Activated CD4-positive, alpha-beta memory T cell treated with anti-CD3 and anti-CD28 coated beads, Interleukin-2, amount 10 ng/mL, durations not matched to agents 7 days and 5 days (primary cell): ENCODE measurements at regions not wholly inside any gene's neighbourhood (a gene's known extent, or its start where the extent isn't known, plus 50 kb on each side); places are given as distances from the start of the nearest gene placed in this dataset.

Source experiments
- CTCF ChIA-PET: fragments of 350-600 bp; sonication (Branson Sonifier 250); formaldehyde crosslinking; loops from one replicate; lab custom pipeline; 2021; ENCODE audit warnings: antibody characterized with exemption, inconsistent platforms; lab: Charles Lee
- POLR2A ChIA-PET: fragments of 350-600 bp; sonication (Branson Sonifier 250); formaldehyde crosslinking; loops from one replicate; lab custom pipeline; 2021; ENCODE audit warnings: antibody characterized with exemption; lab: Charles Lee
- DNase-seq: peaks from one replicate; pipeline ENCODE4 v3.0.0-alpha.2; 2020
- H3K27ac Mint-ChIP-seq: one replicate; pipeline ENCODE4 v1.8.0; 2021; ENCODE audit warnings: mild to moderate bottlenecking, mixed read lengths
- H3K27me3 Mint-ChIP-seq: one replicate; pipeline ENCODE4 v1.8.0; 2021; ENCODE audit warnings: mixed read lengths
- H3K36me3 Mint-ChIP-seq: one replicate; pipeline ENCODE4 v1.8.0; 2021; ENCODE audit warnings: low read depth, mixed read lengths
- H3K4me1 Mint-ChIP-seq: one replicate; pipeline ENCODE4 v1.8.0; 2021; ENCODE audit warnings: mixed read lengths
- H3K4me3 Mint-ChIP-seq: one replicate; pipeline ENCODE4 v1.8.0; 2021; ENCODE audit warnings: mild to moderate bottlenecking, mixed read lengths
- H3K9me3 Mint-ChIP-seq: one replicate; pipeline ENCODE4 v1.8.0; 2021; ENCODE audit warnings: mixed read lengths

DNA sequence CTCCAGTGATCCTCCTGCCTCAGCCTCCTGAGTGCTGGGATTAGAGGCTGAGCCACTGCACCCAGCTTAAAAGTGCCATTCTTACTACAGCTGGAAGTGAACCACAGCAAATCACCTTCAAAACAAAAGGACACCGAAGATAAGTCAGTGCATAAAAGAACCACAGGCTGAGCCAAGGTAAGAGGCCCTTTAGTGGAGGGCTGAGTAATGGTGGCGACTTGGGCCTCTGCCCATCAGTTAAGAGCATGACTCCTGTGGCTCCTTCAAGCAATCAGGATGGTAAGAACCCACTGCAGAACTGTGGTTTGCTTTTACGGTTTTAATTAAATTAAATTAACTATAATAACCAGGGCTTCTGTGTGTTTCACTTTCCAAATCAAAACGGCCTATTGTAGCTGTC is 75.1 kb downstream of the CTAGE1 start:
- Mint-ChIP-seq H3K27ac (no peak overlapping the region), H3K9me3 (no peaks in the 10 kb centered on the region), H3K36me3 (no peaks in the 10 kb centered on the region), H3K4me3 (no peak overlapping the region), H3K4me1 (peaks cover 30% of the 10 kb centered on the region), H3K27me3 (peaks cover 14% of the 10 kb centered on the region)
- ChIA-PET CTCF (no interaction called here), POLR2A (no interaction called here)
- DNase-seq, result no peak

DNA sequence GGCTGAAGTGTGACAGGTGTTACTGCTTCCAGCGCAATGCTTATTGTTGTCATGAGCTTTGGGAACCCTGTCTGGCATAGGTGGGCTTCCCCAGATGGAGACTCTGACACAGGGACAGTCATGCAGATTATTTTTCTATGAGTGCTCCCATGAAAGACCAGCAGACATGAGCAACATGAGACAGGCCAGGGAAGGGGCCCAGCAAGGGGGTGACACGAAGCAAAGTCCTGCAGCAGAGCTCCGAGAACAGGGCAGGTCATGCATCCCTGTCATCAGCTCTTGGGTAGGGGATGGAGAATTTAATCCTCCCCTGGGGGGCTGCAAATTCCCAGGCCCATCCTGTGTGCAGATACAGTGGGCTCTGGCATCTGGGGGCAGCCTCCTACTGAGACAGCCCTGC is 77.4 kb downstream of the CTAGE1 start:
- ChIA-PET POLR2A (no interaction called here), CTCF (no interaction called here)
- H3K9me3 Mint-ChIP-seq, result no peaks in the 10 kb centered on the region
- H3K4me3 Mint-ChIP-seq, result no peak overlapping the region
- peaks cover 14% of the 10 kb centered on the region for H3K4me1 Mint-ChIP-seq
- no peaks in the 10 kb centered on the region for H3K27me3 Mint-ChIP-seq
- no peak overlapping the region for H3K27ac Mint-ChIP-seq
- no peaks in the 10 kb centered on the region for H3K36me3 Mint-ChIP-seq
- DNase-seq, result no peak

GRCh38 chr18:22339913-22340312 is 77.8 kb downstream of the CTAGE1 start:
- POLR2A ChIA-PET, result no interaction called here
- H3K36me3 Mint-ChIP-seq, result no peaks in the 10 kb centered on the region
- DNase-seq, result no peak
- H3K27ac Mint-ChIP-seq, result no peak overlapping the region
- CTCF ChIA-PET, result no interaction called here
- H3K27me3 Mint-ChIP-seq, result no peaks in the 10 kb centered on the region
- H3K4me1 Mint-ChIP-seq, result peaks cover 12% of the 10 kb centered on the region
- H3K4me3 Mint-ChIP-seq, result no peak overlapping the region
- no peaks in the 10 kb centered on the region for H3K9me3 Mint-ChIP-seq

- Mint-ChIP-seq H3K27me3 (no peaks in the 10 kb centered on the region), H3K9me3 (no peaks in the 10 kb centered on the region), H3K4me3 (no peak overlapping the region), H3K36me3 (no peaks in the 10 kb centered on the region), H3K27ac (no peak overlapping the region), H3K4me1 (peaks cover 6% of the 10 kb centered on the region)
- CTCF ChIA-PET, result no interaction called here
- POLR2A ChIA-PET, result no interaction called here
- no peak for DNase-seq
Measured at GRCh38 chr18:22337833-22338232, 79.9 kb downstream of the CTAGE1 start.

GRCh38 chr18:22337306-22337705 is 80.4 kb downstream of the CTAGE1 start:
- H3K4me1 Mint-ChIP-seq, result peaks cover 5% of the 10 kb centered on the region
- H3K27me3 Mint-ChIP-seq, result no peaks in the 10 kb centered on the region
- CTCF ChIA-PET, result no interaction called here
- H3K27ac Mint-ChIP-seq, result no peak overlapping the region
- POLR2A ChIA-PET, result no interaction called here
- H3K4me3 Mint-ChIP-seq, result no peak overlapping the region
- H3K9me3 Mint-ChIP-seq, result no peaks in the 10 kb centered on the region
- no peaks in the 10 kb centered on the region for H3K36me3 Mint-ChIP-seq
- DNase-seq, result no peak

GRCh38 chr18:22336406-22336805 is 81.3 kb downstream of the CTAGE1 start:
- Mint-ChIP-seq H3K9me3 (no peaks in the 10 kb centered on the region), H3K4me1 (peaks cover 5% of the 10 kb centered on the region), H3K27me3 (no peaks in the 10 kb centered on the region), H3K4me3 (no peak overlapping the region), H3K27ac (no peak overlapping the region), H3K36me3 (no peaks in the 10 kb centered on the region)
- POLR2A ChIA-PET, result no interaction called here
- no peak for DNase-seq
- CTCF ChIA-PET, result no interaction called here

DNA sequence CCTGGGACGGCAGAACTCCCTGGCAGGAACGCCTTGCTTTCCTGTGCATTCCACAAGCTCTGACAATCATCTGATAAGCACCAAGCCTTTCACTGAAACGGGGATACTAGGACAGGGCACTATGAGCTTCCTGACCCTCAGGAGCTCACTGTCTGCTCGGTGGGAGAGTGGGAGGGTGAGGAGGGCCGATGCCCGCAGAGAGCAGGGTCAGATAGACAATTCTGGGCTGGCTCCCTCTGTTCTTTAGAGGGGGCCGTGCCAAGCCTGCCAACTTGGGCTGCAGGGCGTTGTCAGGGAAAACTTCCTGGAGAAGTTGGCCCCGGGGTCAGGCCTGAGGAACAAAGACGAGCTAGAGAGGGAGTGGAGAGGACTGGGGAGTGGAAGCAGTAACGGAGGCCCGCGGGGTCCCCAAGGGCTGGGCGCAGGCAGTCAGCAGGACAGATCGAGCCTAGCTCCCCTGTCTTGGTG is 82.0 kb downstream of the CTAGE1 start:
- Mint-ChIP-seq H3K4me3 (no peak overlapping the region), H3K27ac (no peak overlapping the region), H3K9me3 (no peaks in the 10 kb centered on the region), H3K27me3 (no peaks in the 10 kb centered on the region), H3K36me3 (no peaks in the 10 kb centered on the region), H3K4me1 (peaks cover 5% of the 10 kb centered on the region)
- no peak for DNase-seq
- CTCF ChIA-PET, result no interaction called here
- POLR2A ChIA-PET, result no interaction called here

- H3K4me3 Mint-ChIP-seq, result no peak overlapping the region
- H3K27ac Mint-ChIP-seq, result no peak overlapping the region
- DNase-seq, result no peak
- peaks cover 5% of the 10 kb centered on the region for H3K4me1 Mint-ChIP-seq
- H3K9me3 Mint-ChIP-seq, result no peaks in the 10 kb centered on the region
- CTCF ChIA-PET, result interaction anchor here (0.6 kb wide), 1 partner anchor 1027 kb away, joined by 5 read pairs; no protein-coding TSS in a partner anchor
- POLR2A ChIA-PET, result no interaction called here
- no peaks in the 10 kb centered on the region for H3K27me3 Mint-ChIP-seq
- H3K36me3 Mint-ChIP-seq, result no peaks in the 10 kb centered on the region
Measured at GRCh38 chr18:22334567-22334966, 83.1 kb downstream of the CTAGE1 start.

GRCh38 chr18:22332590-22332989 is 85.1 kb downstream of the CTAGE1 start:
- CTCF ChIA-PET, result no interaction called here
- Mint-ChIP-seq H3K27ac (no peak overlapping the region), H3K9me3 (no peaks in the 10 kb centered on the region), H3K27me3 (no peaks in the 10 kb centered on the region), H3K4me3 (no peak overlapping the region), H3K36me3 (no peaks in the 10 kb centered on the region), H3K4me1 (peaks cover under 1% of the 10 kb centered on the region)
- POLR2A ChIA-PET, result no interaction called here
- DNase-seq, result no peak

DNA sequence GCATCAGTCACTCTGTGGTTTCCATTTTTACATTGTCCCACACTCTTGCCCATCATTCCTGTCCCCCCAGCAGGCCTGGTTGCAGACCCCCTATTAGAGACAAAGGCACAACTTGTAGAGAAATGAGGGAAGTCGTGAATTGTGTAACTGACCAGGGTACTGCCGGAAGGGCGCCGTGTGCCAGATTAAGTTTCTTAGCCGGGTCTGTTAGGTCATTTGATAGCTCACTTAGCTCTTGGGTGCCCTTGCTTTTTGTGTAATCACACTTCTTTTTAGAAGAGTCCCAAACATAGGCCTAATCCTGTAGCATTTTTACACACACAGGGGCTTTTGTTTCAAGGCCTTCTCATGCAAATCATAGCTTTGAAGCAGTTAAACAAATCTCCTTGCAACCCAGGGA is 87.2 kb downstream of the CTAGE1 start:
- ChIA-PET CTCF (no interaction called here), POLR2A (no interaction called here)
- Mint-ChIP-seq H3K27ac (no peak overlapping the region), H3K36me3 (no peaks in the 10 kb centered on the region), H3K4me3 (no peak overlapping the region), H3K27me3 (no peaks in the 10 kb centered on the region), H3K4me1 (no peaks in the 10 kb centered on the region), H3K9me3 (peaks cover 2% of the 10 kb centered on the region)
- no peak for DNase-seq

GRCh38 chr18:22325396-22325795 is 92.3 kb downstream of the CTAGE1 start:
- Mint-ChIP-seq H3K4me3 (no peak overlapping the region), H3K27me3 (no peaks in the 10 kb centered on the region), H3K9me3 (peaks cover 2% of the 10 kb centered on the region), H3K36me3 (no peaks in the 10 kb centered on the region), H3K4me1 (no peaks in the 10 kb centered on the region), H3K27ac (no peak overlapping the region)
- CTCF ChIA-PET, result no interaction called here
- no peak for DNase-seq
- POLR2A ChIA-PET, result no interaction called here

DNA sequence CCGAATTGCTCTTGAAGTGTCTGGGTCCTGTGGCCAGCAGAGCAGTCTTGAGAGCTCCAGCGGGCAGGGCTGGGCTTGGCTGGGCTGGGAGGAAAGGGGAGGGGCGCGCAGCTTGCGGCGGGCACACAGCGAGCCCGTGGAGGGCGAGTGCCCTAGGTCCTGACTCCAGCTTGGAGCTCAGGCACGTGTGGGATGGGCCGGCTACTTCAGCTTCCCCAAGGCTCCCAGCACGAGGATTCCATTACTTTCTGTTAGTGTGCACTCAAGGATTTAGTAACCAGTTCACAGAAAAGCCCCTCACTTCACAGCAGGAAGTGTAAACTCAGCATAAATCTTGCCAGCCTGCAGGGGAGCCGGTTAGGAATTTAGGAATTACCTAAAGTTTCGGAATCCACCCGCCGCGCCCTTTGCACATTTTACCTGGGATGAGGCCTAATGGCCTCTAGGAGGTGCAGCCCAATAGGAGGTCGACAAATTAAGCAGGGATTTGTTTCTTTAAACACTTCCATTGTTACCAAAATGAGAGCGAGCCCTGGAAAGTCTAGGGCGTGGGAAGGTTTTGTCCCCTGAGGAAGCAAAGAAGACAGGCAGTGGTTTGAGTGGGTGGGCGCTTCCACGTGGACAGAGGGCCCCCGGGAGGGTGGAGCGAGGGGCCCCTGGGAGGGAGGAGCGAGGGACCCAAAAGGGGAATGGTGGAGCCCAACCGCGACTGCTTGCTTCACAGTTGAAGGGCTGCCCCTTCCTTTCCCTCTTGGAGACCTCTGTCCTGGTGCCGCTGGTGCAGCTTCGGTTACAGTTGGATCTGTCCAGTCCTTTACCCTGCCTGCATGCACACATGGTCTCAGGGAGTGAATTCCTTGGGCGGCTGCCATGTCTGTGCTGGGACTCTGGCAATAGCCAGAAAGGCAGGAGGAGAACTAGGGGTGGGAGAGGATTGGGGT is 93.3 kb downstream of the CTAGE1 start:
- H3K4me3 Mint-ChIP-seq, result no peak overlapping the region
- ChIA-PET POLR2A (no interaction called here), CTCF (no interaction called here)
- H3K27me3 Mint-ChIP-seq, result no peaks in the 10 kb centered on the region
- no peaks in the 10 kb centered on the region for H3K4me1 Mint-ChIP-seq
- H3K27ac Mint-ChIP-seq, result no peak overlapping the region
- H3K36me3 Mint-ChIP-seq, result no peaks in the 10 kb centered on the region
- peaks cover 2% of the 10 kb centered on the region for H3K9me3 Mint-ChIP-seq
- no peak for DNase-seq

- no peaks in the 10 kb centered on the region for H3K36me3 Mint-ChIP-seq
- CTCF ChIA-PET, result no interaction called here
- no peak for DNase-seq
- H3K4me3 Mint-ChIP-seq, result no peak overlapping the region
- H3K27ac Mint-ChIP-seq, result no peak overlapping the region
- H3K4me1 Mint-ChIP-seq, result no peaks in the 10 kb centered on the region
- H3K9me3 Mint-ChIP-seq, result peaks cover 2% of the 10 kb centered on the region
- no peaks in the 10 kb centered on the region for H3K27me3 Mint-ChIP-seq
- POLR2A ChIA-PET, result no interaction called here
Measured at GRCh38 chr18:22322243-22322691, 95.4 kb downstream of the CTAGE1 start.

DNA sequence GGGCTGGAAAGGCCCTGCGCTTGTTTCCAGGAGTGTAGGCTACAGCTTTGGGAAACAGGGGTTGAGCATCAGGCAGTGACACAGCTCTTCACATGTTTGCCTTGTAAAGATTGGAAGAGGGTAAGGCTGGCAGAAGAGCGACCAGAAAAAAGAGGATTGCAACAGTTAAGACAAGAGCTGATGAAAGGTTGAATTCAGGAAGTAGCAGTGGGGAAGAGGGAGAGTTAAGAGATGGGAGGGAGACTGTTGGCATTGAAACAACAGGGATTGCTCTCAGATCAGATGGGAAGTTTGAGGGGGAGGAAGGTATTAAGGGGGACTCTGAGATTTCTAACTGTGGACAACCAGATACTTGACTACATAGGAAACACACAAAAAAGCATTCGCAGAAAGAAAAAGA is 96.9 kb downstream of the CTAGE1 start:
- no peaks in the 10 kb centered on the region for H3K36me3 Mint-ChIP-seq
- no peaks in the 10 kb centered on the region for H3K4me1 Mint-ChIP-seq
- DNase-seq, result no peak
- no peaks in the 10 kb centered on the region for H3K27me3 Mint-ChIP-seq
- no peak overlapping the region for H3K27ac Mint-ChIP-seq
- H3K4me3 Mint-ChIP-seq, result no peak overlapping the region
- no peaks in the 10 kb centered on the region for H3K9me3 Mint-ChIP-seq
- ChIA-PET POLR2A (no interaction called here), CTCF (no interaction called here)
